SJCRH30 (cell line): ENCODE measurements at regions not wholly inside any gene's neighbourhood (a gene's known extent, or its start where the extent isn't known, plus 50 kb on each side); places are given as distances from the start of the nearest gene placed in this dataset.
A peak's percentile ranks its signal among the peaks of the same experiment; 100 is the strongest.

Experiments used
- DNase-seq, 2 experiments: peaks; one replicate each; pipeline ENCODE4 v3.0.0-alpha.2; 2015 to 2020
- H3K27ac ChIP-seq: fragments of 250-450 bp; sonication (Bioruptor Pico); 2 replicates; pipeline ENCODE4 v1.5.1; 2020; ENCODE audit warnings: mild to moderate bottlenecking, moderate library complexity
- H3K27me3 ChIP-seq: fragments of 250-450 bp; sonication (Bioruptor Pico); 2 replicates; pipeline ENCODE4 v1.5.1; 2020; ENCODE audit warnings: mild to moderate bottlenecking, moderate library complexity
- H3K36me3 ChIP-seq: fragments of 250-450 bp; sonication (Bioruptor Pico); 2 replicates; pipeline ENCODE4 v1.5.1; 2020; ENCODE audit warnings: mild to moderate bottlenecking, moderate library complexity
- H3K4me1 ChIP-seq: fragments of 250-450 bp; sonication (Bioruptor Pico); 2 replicates; pipeline ENCODE4 v1.5.1; 2020; ENCODE audit warnings: mild to moderate bottlenecking, moderate library complexity
- H3K4me3 ChIP-seq: fragments of 250-450 bp; sonication (Bioruptor Pico); 2 replicates; pipeline ENCODE4 v1.5.1; 2020; ENCODE audit warnings: mild to moderate bottlenecking, moderate library complexity
- H3K9me3 ChIP-seq: fragments of 250-450 bp; sonication (Bioruptor Pico); replicated peaks from 2 replicates; pipeline ENCODE4 v1.5.1; 2020; ENCODE audit warnings: mild to moderate bottlenecking, moderate library complexity

- H3K27ac ChIP-seq = no peak overlapping the region
- no peak for DNase-seq
Measured at GRCh38 chr5:2329741-2330140, 421.7 kb downstream of the IRX2 start.

GRCh38 chr5:2326601-2327000, 424.9 kb downstream of the IRX2 start:
- no peak overlapping the region for H3K4me3 ChIP-seq
- no peak overlapping the region for H3K27ac ChIP-seq
- H3K36me3 ChIP-seq = no peaks in the 10 kb centered on the region
- H3K9me3 ChIP-seq = no peaks in the 10 kb centered on the region
- no peak for DNase-seq
- H3K4me1 ChIP-seq = no peaks in the 10 kb centered on the region
- no peaks in the 10 kb centered on the region for H3K27me3 ChIP-seq

More at GRCh38 chr5:2329741-2330140, 421.7 kb downstream of the IRX2 start:
- Histone ChIP-seq H3K4me1 (no peaks in the 10 kb centered on the region), H3K36me3 (no peaks in the 10 kb centered on the region), H3K27me3 (no peaks in the 10 kb centered on the region), H3K9me3 (no peaks in the 10 kb centered on the region), H3K4me3 (no peak overlapping the region)

- Histone ChIP-seq H3K4me1 (no peaks in the 10 kb centered on the region), H3K36me3 (no peaks in the 10 kb centered on the region), H3K4me3 (no peak overlapping the region), H3K27ac (no peak overlapping the region), H3K27me3 (no peaks in the 10 kb centered on the region), H3K9me3 (no peaks in the 10 kb centered on the region)
- no peak for DNase-seq
Measured at GRCh38 chr5:2324788-2325187, 426.7 kb downstream of the IRX2 start.

GRCh38 chr5:2320611-2321010, 430.9 kb downstream of the IRX2 start:
- no peak for DNase-seq
- Histone ChIP-seq H3K27ac (no peak overlapping the region), H3K36me3 (no peaks in the 10 kb centered on the region), H3K27me3 (no peaks in the 10 kb centered on the region), H3K4me3 (no peak overlapping the region), H3K4me1 (no peaks in the 10 kb centered on the region), H3K9me3 (no peaks in the 10 kb centered on the region)

- no peaks in the 10 kb centered on the region for H3K4me1 ChIP-seq
- H3K9me3 ChIP-seq = no peaks in the 10 kb centered on the region
- H3K36me3 ChIP-seq = no peaks in the 10 kb centered on the region
- H3K27me3 ChIP-seq = no peaks in the 10 kb centered on the region
- H3K27ac ChIP-seq = no peak overlapping the region
- no peak overlapping the region for H3K4me3 ChIP-seq
- no peak for DNase-seq
Measured at GRCh38 chr5:2317540-2317939, 433.9 kb downstream of the IRX2 start.

GRCh38 chr5:2311851-2312250, 429.1 kb upstream of the IRX4 start:
- H3K9me3 ChIP-seq = no peaks in the 10 kb centered on the region

GRCh38 chr5:2310946-2311345, 428.2 kb upstream of the IRX4 start:
- Histone ChIP-seq H3K27ac (no peak overlapping the region), H3K4me3 (no peak overlapping the region), H3K27me3 (no peaks in the 10 kb centered on the region), H3K36me3 (no peaks in the 10 kb centered on the region), H3K4me1 (no peaks in the 10 kb centered on the region), H3K9me3 (no peaks in the 10 kb centered on the region)
- no peak for DNase-seq

More at GRCh38 chr5:2311851-2312250, 429.1 kb upstream of the IRX4 start:
- no peak overlapping the region for H3K27ac ChIP-seq
- no peaks in the 10 kb centered on the region for H3K27me3 ChIP-seq
- H3K36me3 ChIP-seq = no peaks in the 10 kb centered on the region
- DNase-seq = no peak
- H3K4me1 ChIP-seq = no peaks in the 10 kb centered on the region
- H3K4me3 ChIP-seq = no peak overlapping the region

GRCh38 chr5:2307631-2308030, 424.9 kb upstream of the IRX4 start:
- H3K27ac ChIP-seq = no peak overlapping the region
- no peaks in the 10 kb centered on the region for H3K36me3 ChIP-seq
- no peak for DNase-seq
- no peak overlapping the region for H3K4me3 ChIP-seq
- H3K27me3 ChIP-seq = no peaks in the 10 kb centered on the region
- H3K9me3 ChIP-seq = no peaks in the 10 kb centered on the region
- no peaks in the 10 kb centered on the region for H3K4me1 ChIP-seq

GRCh38 chr5:2306711-2307110, 424.0 kb upstream of the IRX4 start:
- DNase-seq = no peak
- H3K27ac ChIP-seq = no peak overlapping the region
- no peaks in the 10 kb centered on the region for H3K4me1 ChIP-seq
- no peaks in the 10 kb centered on the region for H3K27me3 ChIP-seq
- H3K9me3 ChIP-seq = no peaks in the 10 kb centered on the region
- no peak overlapping the region for H3K4me3 ChIP-seq
- no peaks in the 10 kb centered on the region for H3K36me3 ChIP-seq

GRCh38 chr5:2303431-2304100, 420.8 kb upstream of the IRX4 start:
- Histone ChIP-seq H3K27me3 (no peaks in the 10 kb centered on the region), H3K27ac (no peak overlapping the region), H3K36me3 (no peaks in the 10 kb centered on the region), H3K4me3 (no peak overlapping the region), H3K4me1 (no peaks in the 10 kb centered on the region), H3K9me3 (no peaks in the 10 kb centered on the region)
- peak in 1 of 2 experiments; percentile 4 for DNase-seq

GRCh38 chr5:2302169-2302568, 419.4 kb upstream of the IRX4 start:
- no peak overlapping the region for H3K4me3 ChIP-seq
- H3K27ac ChIP-seq = no peak overlapping the region
- H3K9me3 ChIP-seq = no peaks in the 10 kb centered on the region
- DNase-seq = no peak
- H3K36me3 ChIP-seq = no peaks in the 10 kb centered on the region
- H3K4me1 ChIP-seq = no peaks in the 10 kb centered on the region
- no peaks in the 10 kb centered on the region for H3K27me3 ChIP-seq

GRCh38 chr5:2300861-2301574, 418.3 kb upstream of the IRX4 start:
- Histone ChIP-seq H3K4me1 (no peaks in the 10 kb centered on the region), H3K27me3 (no peaks in the 10 kb centered on the region), H3K9me3 (no peaks in the 10 kb centered on the region), H3K36me3 (no peaks in the 10 kb centered on the region), H3K4me3 (no peak overlapping the region), H3K27ac (no peak overlapping the region)
- DNase-seq = no peak

- no peaks in the 10 kb centered on the region for H3K36me3 ChIP-seq
- no peaks in the 10 kb centered on the region for H3K4me1 ChIP-seq
- H3K9me3 ChIP-seq = no peaks in the 10 kb centered on the region
- DNase-seq = no peak
- H3K27ac ChIP-seq = no peak overlapping the region
- H3K27me3 ChIP-seq = no peaks in the 10 kb centered on the region
- H3K4me3 ChIP-seq = no peak overlapping the region
Measured at GRCh38 chr5:2300421-2300820, 417.7 kb upstream of the IRX4 start.

GRCh38 chr5:2299388-2300220, 416.9 kb upstream of the IRX4 start:
- no peaks in the 10 kb centered on the region for H3K4me1 ChIP-seq
- no peaks in the 10 kb centered on the region for H3K27me3 ChIP-seq
- no peak for DNase-seq
- H3K4me3 ChIP-seq = no peak overlapping the region
- H3K27ac ChIP-seq = no peak overlapping the region
- H3K9me3 ChIP-seq = no peaks in the 10 kb centered on the region
- no peaks in the 10 kb centered on the region for H3K36me3 ChIP-seq

- Histone ChIP-seq H3K4me3 (no peak overlapping the region), H3K27me3 (no peaks in the 10 kb centered on the region), H3K27ac (no peak overlapping the region), H3K9me3 (no peaks in the 10 kb centered on the region), H3K4me1 (no peaks in the 10 kb centered on the region), H3K36me3 (no peaks in the 10 kb centered on the region)
- DNase-seq = no peak
Measured at GRCh38 chr5:2298781-2299180, 416.1 kb upstream of the IRX4 start.
